MM.1S (cell line): ENCODE measurements at regions not wholly inside any gene's neighbourhood (a gene's known extent, or its start where the extent isn't known, plus 50 kb on each side); places are given as distances from the start of the nearest gene placed in this dataset.
A peak's percentile ranks its signal among the peaks of the same experiment; 100 is the strongest.
"Not testable (repeated sequence)": the region's sequence is repeated elsewhere in the genome, so short reads cannot be mapped to it uniquely, and the experiment has no call there.

Experiments used
- DNase-seq: peaks from one replicate; pipeline ENCODE4 v3.0.0-alpha.2; 2015
- H2AFZ ChIP-seq: fragments of 300-600 bp; sonication (generic); 2 replicates; pipeline ENCODE4 v1.6.0; 2016; ENCODE audit warnings: antibody characterized with exemption, low read length
- H3F3A ChIP-seq: fragments of 300-600 bp; sonication (generic); 2 replicates; pipeline ENCODE4 v1.6.1; 2016; ENCODE audit warnings: mild to moderate bottlenecking, antibody characterized with exemption, low read length, moderate library complexity, mixed read lengths; ENCODE audit not compliant: insufficient read depth
- H3K27ac ChIP-seq: fragments of 300-600 bp; sonication (generic); 2 replicates; pipeline ENCODE4 v1.5.1; 2016; ENCODE audit warnings: mild to moderate bottlenecking, low read length
- H3K27me3 ChIP-seq: fragments of 300-600 bp; sonication (generic); replicated peaks from 2 replicates; pipeline ENCODE4 v1.6.0; 2016; ENCODE audit warnings: low read length; ENCODE audit not compliant: insufficient read depth
- H3K36me3 ChIP-seq: fragments of 300-600 bp; sonication (generic); replicated peaks from 2 replicates; pipeline ENCODE4 v1.6.1; 2016; ENCODE audit warnings: mild to moderate bottlenecking, low read length, mixed read lengths; ENCODE audit not compliant: insufficient read depth
- H3K4me1 ChIP-seq: fragments of 300-600 bp; sonication (generic); 2 replicates; pipeline ENCODE4 v1.6.1; 2016; ENCODE audit warnings: low read length, mixed read lengths
- H3K4me2 ChIP-seq: fragments of 300-600 bp; sonication (generic); 2 replicates; pipeline ENCODE4 v1.6.0; 2016; ENCODE audit warnings: low read depth, low read length
- H3K4me3 ChIP-seq: fragments of 300-600 bp; sonication (generic); 2 replicates; pipeline ENCODE4 v1.5.1; 2016; ENCODE audit warnings: low read length, mixed read lengths
- H3K79me2 ChIP-seq: fragments of 300-600 bp; sonication (generic); 2 replicates; pipeline ENCODE4 v1.6.1; 2016; ENCODE audit warnings: mixed run types, low read length, mixed read lengths
- H3K9ac ChIP-seq: fragments of 300-600 bp; sonication (generic); 2 replicates; pipeline ENCODE4 v1.6.1; 2016; ENCODE audit warnings: low read length, mixed read lengths
- H3K9me2 ChIP-seq: fragments of 300-600 bp; sonication (generic); replicated peaks from 2 replicates; pipeline ENCODE4 v1.6.1; 2016; ENCODE audit warnings: mild to moderate bottlenecking, low read length, mixed read lengths; ENCODE audit not compliant: insufficient read depth
- H3K9me3 ChIP-seq: fragments of 300-600 bp; sonication (generic); replicated peaks from 2 replicates; pipeline ENCODE4 v1.6.1; 2016; ENCODE audit warnings: mild to moderate bottlenecking, low read length, mixed read lengths; ENCODE audit not compliant: insufficient read depth
- H4K20me1 ChIP-seq: fragments of 300-600 bp; sonication (generic); 2 replicates; pipeline ENCODE4 v1.6.1; 2016; ENCODE audit warnings: mild to moderate bottlenecking, low read length, moderate library complexity, mixed read lengths; ENCODE audit not compliant: insufficient read depth
- CTCF ChIP-seq: fragments of 300-600 bp; sonication (generic); IDR thresholded peaks from 2 replicates; pipeline ENCODE4 v1.5.1; 2016; ENCODE audit warnings: antibody characterized with exemption, low read length, mixed read lengths
- EZH2 ChIP-seq: fragments of 300-600 bp; sonication (generic); optimal IDR thresholded peaks from 2 replicates; pipeline ENCODE3; 2017; ENCODE audit warnings: low read depth, mild to moderate bottlenecking, antibody characterized with exemption, low read length, mixed read lengths
- EZH2phosphoT487 ChIP-seq: fragments of 300-600 bp; sonication (generic); IDR thresholded peaks from 2 replicates; pipeline ENCODE4 v1.6.1; 2018; ENCODE audit warnings: antibody characterized with exemption, low read length

- Histone ChIP-seq H2AFZ (no peak overlapping the region), H3K79me2 (no peaks in the 10 kb centered on the region), H3K36me3 (no peaks in the 10 kb centered on the region), H3K4me2 (no peak overlapping the region), H4K20me1 (no peaks in the 10 kb centered on the region), H3K4me1 (no peaks in the 10 kb centered on the region), H3K27ac (no peak overlapping the region), H3K4me3 (no peak overlapping the region), H3K9ac (no peak overlapping the region), H3K9me3 (no peaks in the 10 kb centered on the region), H3K9me2 (no peaks in the 10 kb centered on the region), H3K27me3 (no peaks in the 10 kb centered on the region), H3F3A (no peaks in the 10 kb centered on the region)
- TF ChIP-seq EZH2 (no peak), EZH2phosphoT487 (no peak), CTCF (no peak)
- DNase-seq: no peak
These were observed 245.2 kb upstream of the SPHKAP start for GRCh38 chr2:228426502-228427216.

- H4K20me1 ChIP-seq, H3K79me2 ChIP-seq, H3K9me2 ChIP-seq, H3K9me3 ChIP-seq, DNase-seq, H3K27me3 ChIP-seq, H3F3A ChIP-seq, H3K4me2 ChIP-seq, H3K9ac ChIP-seq, H3K4me1 ChIP-seq, H3K4me3 ChIP-seq, H3K27ac ChIP-seq, H3K36me3 ChIP-seq, H2AFZ ChIP-seq: not testable (repeated sequence)
These were observed 244.0 kb upstream of the SPHKAP start for GRCh38 chr2:228425411-228426060.

GRCh38 chr2:228417956-228418355 lies 236.5 kb upstream of the SPHKAP start:
- peak; percentile 72 for DNase-seq
- TF ChIP-seq CTCF (no peak), EZH2 (no peak), EZH2phosphoT487 (no peak)
- no peak overlapping the region for H3K9ac ChIP-seq
- H4K20me1 ChIP-seq: no peaks in the 10 kb centered on the region
- no peaks in the 10 kb centered on the region for H3K9me2 ChIP-seq
- no peaks in the 10 kb centered on the region for H3K79me2 ChIP-seq
- no peaks in the 10 kb centered on the region for H3K36me3 ChIP-seq
- no peak overlapping the region for H3K4me3 ChIP-seq
- peaks cover 13% of the 10 kb centered on the region for H3K4me1 ChIP-seq
- H3K27ac ChIP-seq: no peak overlapping the region
- H3F3A ChIP-seq: peaks cover 7% of the 10 kb centered on the region; the same call in 1 of the 2 replicates
- H3K4me2 ChIP-seq: peak overlapping the region; percentile 1; the same call in 1 of the 2 replicates
- no peaks in the 10 kb centered on the region for H3K27me3 ChIP-seq
- no peaks in the 10 kb centered on the region for H3K9me3 ChIP-seq
- no peak overlapping the region for H2AFZ ChIP-seq

GRCh38 chr2:228417526-228417925 lies 236.0 kb upstream of the SPHKAP start:
- no peak for TF ChIP-seq EZH2phosphoT487
- no peak for TF ChIP-seq EZH2
- no peak for TF ChIP-seq CTCF
- Histone ChIP-seq H3K9me3 (no peaks in the 10 kb centered on the region), H3K79me2 (no peaks in the 10 kb centered on the region), H3F3A (peaks cover 7% of the 10 kb centered on the region; the same call in 1 of the 2 replicates), H4K20me1 (no peaks in the 10 kb centered on the region), H3K4me1 (peaks cover 13% of the 10 kb centered on the region), H3K27ac (no peak overlapping the region), H3K9me2 (no peaks in the 10 kb centered on the region), H2AFZ (no peak overlapping the region), H3K4me2 (no peak overlapping the region), H3K27me3 (no peaks in the 10 kb centered on the region), H3K4me3 (no peak overlapping the region), H3K36me3 (no peaks in the 10 kb centered on the region), H3K9ac (no peak overlapping the region)
- no peak for DNase-seq
